Vagina (tissue), 2 donors: ENCODE measurements at regions not wholly inside any gene's neighbourhood (a gene's known extent, or its start where the extent isn't known, plus 50 kb on each side); places are given as distances from the start of the nearest gene placed in this dataset.
A peak's percentile ranks its signal among the peaks of the same experiment; 100 is the strongest.

Experiments
- DNase-seq, 2 donors: peaks; one replicate each; pipeline ENCODE4 v3.0.0-alpha.2; 2017; ENCODE audit errors: extremely low spot score in 2 of 2
- H3K27ac ChIP-seq: fragments of 200-600 bp; sonication (generic); one replicate; pipeline ENCODE4 v1.5.1; 2019
- H3K27me3 ChIP-seq: fragments of 200-600 bp; sonication (generic); one replicate; pipeline ENCODE4 v1.5.1; 2019
- H3K36me3 ChIP-seq, 2 donors: fragments of 200-600 bp; sonication (generic); one replicate each; pipeline ENCODE4 v1.5.1; 2017 to 2019
- H3K4me1 ChIP-seq: fragments of 200-600 bp; sonication (generic); one replicate; pipeline ENCODE4 v1.5.1; 2019
- H3K4me3 ChIP-seq, 2 donors: fragments of 200-600 bp; sonication (generic); 1 replicate in 1 of 2; 2 replicates in 1 of 2; pipeline ENCODE4 v1.5.1; 2016 to 2019
- H3K9me3 ChIP-seq: fragments of 200-600 bp; sonication (generic); one replicate; pipeline ENCODE4 v1.5.1; 2019
- CTCF ChIP-seq, 3 experiments: fragments of 450-650 bp in 2 of 3; fragments of 200-600 bp in 1 of 3; sonication (generic) in 1 of 3; IDR thresholded peaks; one replicate each; pipeline ENCODE4 v1.5.1; 2017 to 2019; ENCODE audit warnings: antibody characterized with exemption in 3 of 3, mild to moderate bottlenecking in 2 of 3, moderate library complexity in 2 of 3
- POLR2A ChIP-seq, 2 donors: fragments of 450-650 bp; IDR thresholded peaks; one replicate each; pipeline ENCODE4 v1.6.1; 2017; ENCODE audit warnings: antibody characterized with exemption in 2 of 2, mild to moderate bottlenecking in 2 of 2, moderate library complexity in 2 of 2
- POLR2AphosphoS5 ChIP-seq, 2 donors: sonication (generic); formaldehyde crosslinking; IDR thresholded peaks; one replicate each; pipeline ENCODE4 v1.9.0; 2017; ENCODE audit warnings: antibody characterized with exemption in 2 of 2, mild to moderate bottlenecking in 2 of 2, low read depth in 1 of 2; ENCODE audit not compliant: insufficient read depth in 1 of 2
- intact Hi-C: fragments of 100-400 bp; cut with DNase I; formaldehyde crosslinking; loops from one replicate; pipeline ENCODE4 v1.15.1; 2023

DNA sequence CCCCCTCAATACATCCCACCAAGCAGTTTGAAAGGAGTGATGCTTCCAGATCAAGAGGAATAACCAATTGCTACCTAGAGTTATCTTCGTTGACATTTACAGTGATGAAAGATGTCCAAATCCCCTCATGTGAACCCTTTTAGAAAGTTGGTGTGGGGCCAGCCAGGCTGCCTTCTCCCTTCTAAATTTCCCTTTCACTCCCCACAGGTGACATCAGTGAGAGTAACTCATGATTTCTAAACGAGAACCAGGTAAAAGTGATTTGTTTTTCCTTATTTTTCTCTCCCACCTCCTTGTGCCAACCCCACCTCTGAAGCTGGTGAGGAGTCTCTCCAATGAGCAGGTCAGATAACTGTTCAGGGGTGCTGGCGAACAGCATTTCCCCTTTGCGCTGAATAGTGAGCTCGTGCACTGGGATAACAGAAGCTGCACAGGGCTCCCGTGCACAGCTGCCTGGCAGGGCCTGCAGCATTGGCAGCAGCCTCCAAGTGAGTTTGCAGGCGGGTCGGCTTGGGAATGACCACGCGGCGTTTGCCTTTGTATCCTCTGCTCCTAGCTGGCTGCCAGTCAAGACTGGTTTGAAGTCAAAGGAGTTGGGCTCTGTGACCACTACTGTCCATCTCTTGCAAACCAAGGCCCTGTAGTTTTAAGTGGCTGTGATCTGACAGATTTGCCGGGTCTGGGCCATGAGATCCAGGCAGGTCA is 70.2 kb upstream of the CORO2B start:
- Histone ChIP-seq H3K27me3 (no peaks in the 10 kb centered on the region), H3K4me3 (no peak overlapping the region), H3K4me1 (peaks cover 14% of the 10 kb centered on the region), H3K36me3 (no peaks in the 10 kb centered on the region), H3K9me3 (no peaks in the 10 kb centered on the region), H3K27ac (no peak overlapping the region)
- intact Hi-C loops: loop anchor here (10.0 kb wide), 1 partner anchor 1274 kb away; no protein-coding TSS in a partner anchor
- peak in 1 of 2 donors; percentile 46 for DNase-seq
- TF ChIP-seq POLR2AphosphoS5 (IDR thresholded peaks at IDR 0.05; ENCODE audit: insufficient read depth in 1 of 2, low read depth in 1 of 2): no peak
- TF ChIP-seq POLR2A (IDR thresholded peaks at IDR 0.05): no peak
- no peak for TF ChIP-seq CTCF (IDR thresholded peaks at IDR 0.05)

DNA sequence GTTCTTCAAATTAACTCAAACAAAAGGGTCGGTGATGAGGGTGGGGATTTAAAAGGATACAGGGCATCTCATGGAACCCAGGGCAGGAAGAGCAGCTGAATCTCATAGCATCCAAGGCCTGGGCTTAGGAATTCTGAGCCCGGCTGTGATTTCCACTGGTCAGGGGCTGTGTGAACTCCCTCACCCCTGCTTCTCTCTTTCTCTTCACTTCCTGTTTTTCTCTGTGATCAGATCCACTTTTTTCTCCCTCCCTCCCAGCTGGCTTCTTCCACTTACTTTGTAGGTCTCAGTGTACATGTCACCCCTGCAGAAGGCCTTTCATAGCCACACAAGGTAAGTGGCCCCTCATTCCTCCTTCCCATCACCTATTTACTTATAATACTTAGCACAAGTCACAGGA is 68.2 kb upstream of the CORO2B start:
- TF ChIP-seq POLR2A (IDR thresholded peaks at IDR 0.05) (no peak), CTCF (IDR thresholded peaks at IDR 0.05) (no peak), POLR2AphosphoS5 (IDR thresholded peaks at IDR 0.05; ENCODE audit: insufficient read depth in 1 of 2, low read depth in 1 of 2) (no peak)
- H3K4me3 ChIP-seq: no peak overlapping the region
- H3K27me3 ChIP-seq: no peaks in the 10 kb centered on the region
- peak overlapping the region; percentile 58 for H3K27ac ChIP-seq
- H3K9me3 ChIP-seq: no peaks in the 10 kb centered on the region
- H3K36me3 ChIP-seq: no peaks in the 10 kb centered on the region
- peaks cover 14% of the 10 kb centered on the region for H3K4me1 ChIP-seq
- no peak for DNase-seq
- intact Hi-C loops: loop anchor here (10.0 kb wide), 1 partner anchor 76 kb away; the partner anchor contains the start of gene ITGA11

GRCh38 chr15:68511073-68511991 is 67.5 kb upstream of the CORO2B start:
- intact Hi-C loops: loop anchor here (10.0 kb wide), 1 partner anchor 77 kb away; the partner anchor contains the start of gene ITGA11
- H3K4me3 ChIP-seq: no peak overlapping the region
- peaks cover 14% of the 10 kb centered on the region for H3K4me1 ChIP-seq
- H3K9me3 ChIP-seq: no peaks in the 10 kb centered on the region
- H3K36me3 ChIP-seq: no peaks in the 10 kb centered on the region
- no peaks in the 10 kb centered on the region for H3K27me3 ChIP-seq
- no peak for TF ChIP-seq POLR2AphosphoS5 (IDR thresholded peaks at IDR 0.05; ENCODE audit: insufficient read depth in 1 of 2, low read depth in 1 of 2)
- no peak for TF ChIP-seq CTCF (IDR thresholded peaks at IDR 0.05)
- no peak for TF ChIP-seq POLR2A (IDR thresholded peaks at IDR 0.05)
- DNase-seq: peak; percentile 81 to 87
- peak overlapping the region; percentile 58 for H3K27ac ChIP-seq

DNA sequence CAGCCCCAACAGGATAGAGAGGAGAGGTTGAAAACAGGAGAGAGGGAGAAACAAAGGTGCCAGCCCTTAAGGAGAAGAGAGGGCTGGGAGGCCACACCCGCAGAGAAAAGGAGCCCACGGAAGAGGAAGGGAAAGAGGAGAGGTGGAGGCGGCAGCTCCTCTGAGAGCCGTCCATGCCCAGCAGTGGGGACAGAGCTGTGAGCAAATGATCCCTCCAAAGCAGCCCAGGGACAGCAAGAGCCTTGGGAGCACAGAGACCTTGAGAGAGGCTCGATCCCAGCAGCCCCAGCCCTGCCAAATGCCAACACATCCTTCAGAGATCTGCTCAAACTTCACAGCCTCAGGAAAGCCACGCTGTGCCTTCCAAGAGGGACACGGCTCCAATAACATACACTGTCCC is 66.7 kb upstream of the CORO2B start:
- no peaks in the 10 kb centered on the region for H3K9me3 ChIP-seq
- peak overlapping the region; percentile 58 for H3K27ac ChIP-seq
- H3K4me3 ChIP-seq: no peak overlapping the region
- H3K4me1 ChIP-seq: peaks cover 15% of the 10 kb centered on the region
- intact Hi-C loops: loop anchor here (10.0 kb wide), 1 partner anchor 77 kb away; the partner anchor contains the start of gene ITGA11
- DNase-seq: peak; percentile 82 to 84
- H3K36me3 ChIP-seq: no peaks in the 10 kb centered on the region
- no peaks in the 10 kb centered on the region for H3K27me3 ChIP-seq
- TF ChIP-seq POLR2A (IDR thresholded peaks at IDR 0.05) (no peak), CTCF (IDR thresholded peaks at IDR 0.05) (no peak)
